Memory B cell (primary cell): ENCODE measurements at regions not wholly inside any gene's neighbourhood (a gene's known extent, or its start where the extent isn't known, plus 50 kb on each side); places are given as distances from the start of the nearest gene placed in this dataset.

Source experiments
- ATAC-seq: fragments of 150-1000 bp; cut with Tn5 transposase; 2 replicates; pipeline ENCODE4 v1.10.0; 2021; ENCODE audit warnings: low read depth, mild to moderate bottlenecking, moderate library complexity
- DNase-seq, 2 donors: peaks; one replicate each; pipeline ENCODE4 v3.0.0; 2022; ENCODE audit warnings: low spot score in 2 of 2
- H3K27ac Mint-ChIP-seq: one replicate; pipeline ENCODE4 v1.8.0; 2022; ENCODE audit warnings: mild to moderate bottlenecking, moderate library complexity, mixed read lengths
- H3K27me3 Mint-ChIP-seq: one replicate; pipeline ENCODE4 v1.8.0; 2022; ENCODE audit warnings: mixed read lengths
- H3K36me3 Mint-ChIP-seq: one replicate; pipeline ENCODE4 v1.8.0; 2022; ENCODE audit warnings: mild to moderate bottlenecking, mixed read lengths
- H3K4me1 Mint-ChIP-seq: one replicate; pipeline ENCODE4 v1.8.0; 2022; ENCODE audit warnings: mixed read lengths
- H3K4me3 Mint-ChIP-seq: one replicate; pipeline ENCODE4 v1.8.0; 2022; ENCODE audit warnings: mild to moderate bottlenecking, moderate library complexity, mixed read lengths
- H3K9me3 Mint-ChIP-seq: one replicate; pipeline ENCODE4 v1.8.0; 2022; ENCODE audit warnings: mixed read lengths

DNA sequence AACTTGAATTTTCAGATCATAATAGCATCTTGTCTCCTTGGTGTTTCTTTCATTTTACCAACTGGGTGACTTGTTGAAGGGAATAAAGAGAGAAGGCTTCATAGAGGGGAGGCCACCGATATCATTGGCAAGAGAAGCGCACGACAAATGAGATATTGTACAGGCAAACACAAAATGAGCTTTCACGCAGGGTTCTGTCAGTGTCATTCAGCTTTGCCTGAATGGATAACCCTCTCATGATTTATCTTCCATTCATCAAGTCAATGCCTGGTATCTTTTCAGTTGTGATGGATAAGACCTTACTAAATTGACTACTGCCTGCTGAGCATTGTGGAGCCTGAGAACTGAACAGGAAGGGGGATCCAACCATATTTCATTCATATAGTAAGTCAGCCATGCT is 188.6 kb upstream of the EPHA3 start:
- no peak overlapping the region for H3K4me3 Mint-ChIP-seq
- no peak for DNase-seq
- no peaks in the 10 kb centered on the region for H3K36me3 Mint-ChIP-seq
- no peaks in the 10 kb centered on the region for H3K4me1 Mint-ChIP-seq
- H3K27ac Mint-ChIP-seq, result no peak overlapping the region
- no peaks in the 10 kb centered on the region for H3K27me3 Mint-ChIP-seq
- no peaks in the 10 kb centered on the region for H3K9me3 Mint-ChIP-seq
- ATAC-seq, result no peak

- H3K9me3 Mint-ChIP-seq, result no peaks in the 10 kb centered on the region
- H3K4me1 Mint-ChIP-seq, result no peaks in the 10 kb centered on the region
- DNase-seq (no peak), ATAC-seq (no peak)
- H3K4me3 Mint-ChIP-seq, result no peak overlapping the region
- no peak overlapping the region for H3K27ac Mint-ChIP-seq
- no peaks in the 10 kb centered on the region for H3K27me3 Mint-ChIP-seq
- H3K36me3 Mint-ChIP-seq, result no peaks in the 10 kb centered on the region
Measured at GRCh38 chr3:88921986-88922385, 185.4 kb upstream of the EPHA3 start.

DNA sequence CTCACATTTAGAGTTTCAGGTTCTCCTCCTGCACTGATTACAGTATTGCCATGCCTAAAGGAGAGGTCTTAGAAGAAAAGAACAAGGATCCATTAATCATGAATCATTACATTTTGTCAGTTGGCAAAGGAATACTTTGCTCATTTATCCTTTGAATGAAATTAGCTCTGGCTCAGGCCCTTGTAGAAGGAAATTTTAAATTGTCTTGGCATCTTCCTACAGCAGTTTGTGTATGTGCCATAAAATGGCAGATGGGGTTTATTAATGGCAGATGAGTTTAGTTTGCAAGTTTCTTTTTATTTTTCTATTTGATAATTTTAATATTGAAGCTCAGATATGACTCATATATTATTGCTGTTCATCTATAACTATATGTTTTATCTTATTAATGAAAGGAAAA is 181.2 kb upstream of the EPHA3 start:
- H3K4me3 Mint-ChIP-seq, result no peak overlapping the region

GRCh38 chr3:88930611-88931010 is 176.8 kb upstream of the EPHA3 start:
- H3K4me1 Mint-ChIP-seq, result no peaks in the 10 kb centered on the region
- ATAC-seq (no peak), DNase-seq (no peak)
- no peak overlapping the region for H3K27ac Mint-ChIP-seq
- peaks cover 2% of the 10 kb centered on the region for H3K9me3 Mint-ChIP-seq
- H3K27me3 Mint-ChIP-seq, result no peaks in the 10 kb centered on the region
- no peaks in the 10 kb centered on the region for H3K36me3 Mint-ChIP-seq
- H3K4me3 Mint-ChIP-seq, result no peak overlapping the region

More for the DNA sequence above, 181.2 kb upstream of the EPHA3 start:
- ATAC-seq (no peak), DNase-seq (no peak)
- H3K27ac Mint-ChIP-seq, result no peak overlapping the region
- H3K36me3 Mint-ChIP-seq, result no peaks in the 10 kb centered on the region
- H3K9me3 Mint-ChIP-seq, result no peaks in the 10 kb centered on the region
- H3K27me3 Mint-ChIP-seq, result no peaks in the 10 kb centered on the region
- H3K4me1 Mint-ChIP-seq, result no peaks in the 10 kb centered on the region

GRCh38 chr3:88936831-88937230 is 170.6 kb upstream of the EPHA3 start:
- DNase-seq, result no peak
- no peaks in the 10 kb centered on the region for H3K27me3 Mint-ChIP-seq
- H3K9me3 Mint-ChIP-seq, result peaks cover 2% of the 10 kb centered on the region
- no peak overlapping the region for H3K27ac Mint-ChIP-seq
- ATAC-seq, result no peak
- H3K36me3 Mint-ChIP-seq, result no peaks in the 10 kb centered on the region
- no peaks in the 10 kb centered on the region for H3K4me1 Mint-ChIP-seq
- H3K4me3 Mint-ChIP-seq, result no peak overlapping the region

GRCh38 chr3:88940296-88940695 is 167.1 kb upstream of the EPHA3 start:
- no peaks in the 10 kb centered on the region for H3K36me3 Mint-ChIP-seq
- H3K27ac Mint-ChIP-seq, result no peak overlapping the region
- no peaks in the 10 kb centered on the region for H3K9me3 Mint-ChIP-seq
- ATAC-seq, result no peak
- DNase-seq, result no peak
- no peaks in the 10 kb centered on the region for H3K27me3 Mint-ChIP-seq
- no peaks in the 10 kb centered on the region for H3K4me1 Mint-ChIP-seq
- no peak overlapping the region for H3K4me3 Mint-ChIP-seq

DNA sequence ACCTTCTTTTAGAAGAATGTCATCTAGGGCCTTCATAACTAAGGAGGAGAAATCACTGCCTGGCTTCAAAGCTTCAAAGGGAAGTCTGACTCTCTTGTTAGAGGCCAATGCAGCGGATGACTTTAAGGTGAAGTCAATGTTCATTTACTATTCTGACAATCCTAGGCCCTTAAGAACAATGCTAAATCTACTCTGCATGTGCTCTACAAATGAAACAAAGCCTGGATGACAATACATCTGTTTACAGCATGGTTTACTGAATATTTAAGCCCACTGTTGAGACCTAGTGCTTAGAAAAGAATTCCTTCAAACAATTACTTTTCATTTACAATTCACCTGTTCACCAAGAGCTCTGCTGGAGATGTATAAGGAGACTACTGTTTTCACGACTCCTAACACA is 160.4 kb upstream of the EPHA3 start:
- Mint-ChIP-seq H3K9me3 (no peaks in the 10 kb centered on the region), H3K36me3 (no peaks in the 10 kb centered on the region), H3K4me1 (no peaks in the 10 kb centered on the region), H3K4me3 (no peak overlapping the region), H3K27ac (no peak overlapping the region), H3K27me3 (no peaks in the 10 kb centered on the region)
- ATAC-seq, result no peak
- no peak for DNase-seq

GRCh38 chr3:88954853-88955252 is 152.6 kb upstream of the EPHA3 start:
- ATAC-seq, result no peak

DNA sequence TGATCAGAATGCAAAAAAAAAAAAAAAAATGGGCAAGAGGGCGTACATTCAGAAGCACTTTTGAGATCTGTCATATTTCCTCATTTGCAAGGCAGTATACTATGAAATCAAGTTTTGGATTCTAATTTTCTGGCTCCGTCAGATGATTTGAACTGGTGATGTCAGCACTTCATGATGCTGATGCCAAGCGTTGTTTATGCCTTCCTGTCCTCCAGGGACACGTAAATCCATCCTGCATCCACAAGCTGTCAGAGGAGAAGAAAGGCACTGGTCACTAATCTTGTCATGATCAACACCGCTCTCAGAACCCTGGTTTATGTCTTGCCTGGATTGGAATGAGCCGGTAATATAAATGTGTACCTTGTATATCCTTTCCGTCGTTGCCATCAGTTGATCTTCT is 152.1 kb upstream of the EPHA3 start:
- no peak overlapping the region for H3K4me3 Mint-ChIP-seq
- H3K4me1 Mint-ChIP-seq, result no peaks in the 10 kb centered on the region
- no peak overlapping the region for H3K27ac Mint-ChIP-seq
- H3K36me3 Mint-ChIP-seq, result no peaks in the 10 kb centered on the region
- DNase-seq (no peak), ATAC-seq (no peak)
- no peaks in the 10 kb centered on the region for H3K27me3 Mint-ChIP-seq
- H3K9me3 Mint-ChIP-seq, result no peaks in the 10 kb centered on the region

More at GRCh38 chr3:88954853-88955252, 152.6 kb upstream of the EPHA3 start:
- H3K4me1 Mint-ChIP-seq, result no peaks in the 10 kb centered on the region
- no peaks in the 10 kb centered on the region for H3K36me3 Mint-ChIP-seq
- H3K9me3 Mint-ChIP-seq, result no peaks in the 10 kb centered on the region
- no peak overlapping the region for H3K4me3 Mint-ChIP-seq
- H3K27me3 Mint-ChIP-seq, result no peaks in the 10 kb centered on the region
- DNase-seq, result no peak
- no peak overlapping the region for H3K27ac Mint-ChIP-seq

DNA sequence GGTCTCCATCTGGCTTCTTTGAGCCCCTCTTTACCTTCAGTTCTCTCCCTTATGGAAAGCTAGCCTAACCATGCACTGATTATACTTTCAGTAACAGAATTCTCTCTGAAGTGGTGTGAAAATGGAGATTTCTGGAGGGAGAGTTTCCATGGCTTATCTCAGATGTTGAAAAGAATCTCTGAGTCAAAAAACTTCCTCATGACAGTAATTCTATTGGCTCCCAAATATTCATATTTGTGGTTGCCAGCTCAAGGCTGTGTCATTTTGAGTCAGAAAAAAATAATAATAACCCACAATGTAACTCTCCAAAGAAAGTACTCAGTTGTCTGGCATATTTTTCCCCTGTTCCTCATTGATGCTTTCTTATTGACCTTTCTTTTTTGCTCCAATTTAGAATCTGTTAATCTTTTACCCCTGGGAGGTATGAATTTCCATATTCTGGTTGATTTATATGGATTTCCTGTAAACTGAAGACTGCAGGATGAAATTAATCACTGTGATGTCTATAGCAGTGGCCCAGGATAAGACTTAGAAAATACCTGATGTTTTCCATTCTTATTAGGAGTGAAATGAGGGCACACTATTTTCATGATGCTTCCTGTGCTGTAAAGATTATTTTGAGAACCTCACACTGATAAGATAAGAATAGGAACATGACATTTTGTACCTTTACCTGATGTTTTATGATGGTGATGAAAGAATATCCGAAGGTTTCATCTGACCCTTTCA is 149.5 kb upstream of the EPHA3 start:
- Mint-ChIP-seq H3K27me3 (no peaks in the 10 kb centered on the region), H3K36me3 (no peaks in the 10 kb centered on the region), H3K4me3 (no peak overlapping the region), H3K27ac (no peak overlapping the region), H3K9me3 (no peaks in the 10 kb centered on the region), H3K4me1 (no peaks in the 10 kb centered on the region)
- ATAC-seq, result no peak
- DNase-seq, result no peak

GRCh38 chr3:88960019-88960418 is 147.4 kb upstream of the EPHA3 start:
- Mint-ChIP-seq H3K4me3 (no peak overlapping the region), H3K4me1 (no peaks in the 10 kb centered on the region), H3K27me3 (no peaks in the 10 kb centered on the region), H3K36me3 (no peaks in the 10 kb centered on the region), H3K27ac (no peak overlapping the region), H3K9me3 (no peaks in the 10 kb centered on the region)
- DNase-seq (no peak), ATAC-seq (no peak)

GRCh38 chr3:88963003-88963402 is 144.4 kb upstream of the EPHA3 start:
- DNase-seq (no peak), ATAC-seq (no peak)
- Mint-ChIP-seq H3K4me3 (no peak overlapping the region), H3K36me3 (no peaks in the 10 kb centered on the region), H3K9me3 (no peaks in the 10 kb centered on the region), H3K27ac (no peak overlapping the region), H3K4me1 (no peaks in the 10 kb centered on the region), H3K27me3 (no peaks in the 10 kb centered on the region)

DNA sequence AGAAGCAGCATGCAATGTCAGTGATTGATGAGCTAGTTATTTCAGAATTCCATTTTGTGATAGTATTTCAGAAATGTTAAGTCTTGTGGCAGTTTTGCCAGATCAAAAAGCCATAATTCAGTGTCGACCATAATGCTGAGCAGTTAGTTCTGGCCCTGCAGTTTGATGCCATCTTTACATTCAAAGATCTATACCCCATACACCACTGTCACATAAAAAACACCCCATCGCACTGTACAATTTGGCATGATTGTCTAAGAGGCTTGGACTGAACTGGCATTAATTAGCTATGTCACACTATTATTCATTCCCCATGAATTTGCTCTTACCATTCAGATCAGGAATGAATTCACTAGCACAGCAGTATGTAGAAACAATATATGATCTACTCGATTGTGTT is 127.7 kb upstream of the EPHA3 start:
- ATAC-seq, result no peak
- H3K9me3 Mint-ChIP-seq, result peaks cover 2% of the 10 kb centered on the region
- H3K4me3 Mint-ChIP-seq, result no peak overlapping the region
- H3K4me1 Mint-ChIP-seq, result no peaks in the 10 kb centered on the region
- no peak for DNase-seq
- no peaks in the 10 kb centered on the region for H3K27me3 Mint-ChIP-seq
- H3K27ac Mint-ChIP-seq, result no peak overlapping the region
- no peaks in the 10 kb centered on the region for H3K36me3 Mint-ChIP-seq

DNA sequence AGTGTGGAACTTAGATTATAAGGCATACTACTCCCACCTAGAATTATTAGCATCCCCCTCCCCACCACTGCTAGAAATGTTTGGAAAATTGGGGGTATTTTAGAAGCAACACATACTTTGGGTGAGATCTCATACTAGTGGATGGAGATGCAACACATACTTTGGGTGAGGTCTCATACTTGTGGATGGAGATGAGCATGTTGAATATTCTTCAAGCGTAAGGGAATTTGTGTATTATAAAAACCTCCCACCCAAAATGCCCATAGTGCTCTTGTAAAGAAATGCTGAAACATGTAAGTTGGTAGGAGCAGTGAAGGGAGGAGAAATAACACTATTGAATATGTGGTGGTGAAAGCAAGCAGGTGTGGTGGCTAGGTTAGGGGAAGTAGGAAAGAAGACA is 124.0 kb upstream of the EPHA3 start:
- Mint-ChIP-seq H3K27me3 (no peaks in the 10 kb centered on the region), H3K9me3 (no peaks in the 10 kb centered on the region), H3K4me1 (no peaks in the 10 kb centered on the region), H3K36me3 (no peaks in the 10 kb centered on the region), H3K27ac (no peak overlapping the region), H3K4me3 (no peak overlapping the region)
- DNase-seq (no peak), ATAC-seq (no peak)

DNA sequence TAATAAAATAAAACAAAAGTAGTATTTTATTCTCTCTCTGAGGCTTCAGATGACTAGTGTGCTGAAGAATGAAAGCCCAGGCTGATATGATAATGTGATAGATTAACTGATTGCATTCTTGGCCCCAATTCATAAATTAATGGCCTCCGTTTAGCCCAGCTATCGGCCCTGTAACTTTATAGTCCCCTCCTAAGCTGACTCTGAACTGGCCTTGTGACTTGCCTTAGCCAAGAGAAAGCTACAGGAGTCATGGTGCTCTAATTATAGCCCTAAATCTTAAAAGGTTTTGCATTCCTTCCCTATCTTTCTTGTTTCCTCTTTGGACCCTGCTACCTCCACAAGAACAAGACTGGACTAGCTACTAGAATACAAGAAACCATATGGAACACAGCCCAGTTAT is 123.2 kb upstream of the EPHA3 start:
- Mint-ChIP-seq H3K4me3 (no peak overlapping the region), H3K9me3 (no peaks in the 10 kb centered on the region), H3K36me3 (no peaks in the 10 kb centered on the region), H3K4me1 (no peaks in the 10 kb centered on the region), H3K27me3 (no peaks in the 10 kb centered on the region), H3K27ac (no peak overlapping the region)
- DNase-seq, result no peak
- no peak for ATAC-seq
